ENCODE measurements at regions not wholly inside any gene's neighbourhood (a gene's known extent, or its start where the extent isn't known, plus 50 kb on each side); places are given as distances from the start of the nearest gene placed in this dataset.
A peak's percentile ranks its signal among the peaks of the same experiment; 100 is the strongest.

DNA sequence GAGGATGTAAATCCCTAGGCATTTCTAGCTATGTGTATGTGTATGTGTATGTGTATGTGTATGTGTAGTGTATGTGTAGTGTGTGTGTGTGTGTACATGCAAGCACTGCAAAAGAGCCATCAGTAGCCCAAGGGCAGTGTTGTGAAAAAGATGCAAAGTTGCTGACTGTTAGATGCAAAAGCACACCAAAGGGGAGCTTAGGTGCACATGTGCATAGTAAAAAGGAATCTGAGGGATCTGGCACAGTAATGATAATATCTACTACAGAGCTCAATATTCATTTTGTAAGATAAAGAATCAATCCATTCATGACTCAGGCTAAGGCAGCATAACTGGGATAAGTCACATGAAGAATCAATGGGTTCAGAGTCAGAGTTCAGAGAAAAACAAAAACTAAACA lies 80.2 kb downstream of the TMEM47 start:
- TF ChIP-seq, protein P1, sequence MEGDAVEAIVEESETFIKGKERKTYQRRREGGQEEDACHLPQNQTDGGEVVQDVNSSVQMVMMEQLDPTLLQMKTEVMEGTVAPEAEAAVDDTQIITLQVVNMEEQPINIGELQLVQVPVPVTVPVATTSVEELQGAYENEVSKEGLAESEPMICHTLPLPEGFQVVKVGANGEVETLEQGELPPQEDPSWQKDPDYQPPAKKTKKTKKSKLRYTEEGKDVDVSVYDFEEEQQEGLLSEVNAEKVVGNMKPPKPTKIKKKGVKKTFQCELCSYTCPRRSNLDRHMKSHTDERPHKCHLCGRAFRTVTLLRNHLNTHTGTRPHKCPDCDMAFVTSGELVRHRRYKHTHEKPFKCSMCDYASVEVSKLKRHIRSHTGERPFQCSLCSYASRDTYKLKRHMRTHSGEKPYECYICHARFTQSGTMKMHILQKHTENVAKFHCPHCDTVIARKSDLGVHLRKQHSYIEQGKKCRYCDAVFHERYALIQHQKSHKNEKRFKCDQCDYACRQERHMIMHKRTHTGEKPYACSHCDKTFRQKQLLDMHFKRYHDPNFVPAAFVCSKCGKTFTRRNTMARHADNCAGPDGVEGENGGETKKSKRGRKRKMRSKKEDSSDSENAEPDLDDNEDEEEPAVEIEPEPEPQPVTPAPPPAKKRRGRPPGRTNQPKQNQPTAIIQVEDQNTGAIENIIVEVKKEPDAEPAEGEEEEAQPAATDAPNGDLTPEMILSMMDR (conservative IDR thresholded peaks at IDR 0.05; ENCODE audit: low read depth), result no peak
- ChIA-PET POLR2A (ENCODE audit: low non-redundant PET) (no interaction called here), CTCF (no interaction called here)
- no peak for DNase-seq (ENCODE audit: low spot score)
- no peak overlapping the region for H3K27ac ChIP-seq

DNA sequence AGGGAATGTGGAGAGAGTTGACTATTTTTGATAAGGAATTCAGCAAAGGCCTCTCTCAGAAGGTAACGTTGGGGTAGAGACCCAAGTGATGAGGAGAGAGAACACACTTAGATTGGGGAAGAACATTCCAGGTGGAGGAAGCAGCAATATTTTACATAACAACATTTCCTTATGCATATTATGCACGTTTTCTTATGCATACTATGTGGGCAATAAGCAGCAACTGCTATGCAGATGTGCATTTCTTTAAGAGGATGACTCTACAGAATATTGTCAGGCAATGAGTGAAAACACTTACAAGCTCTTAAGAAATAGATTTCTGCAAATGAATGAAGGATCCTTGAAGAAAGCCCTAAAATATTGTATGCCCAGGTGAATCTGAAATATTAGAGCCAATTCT lies 91.1 kb downstream of the TMEM47 start:
- ChIA-PET POLR2A (ENCODE audit: low non-redundant PET) (no interaction called here), CTCF (no interaction called here)
- DNase-seq (ENCODE audit: low spot score), result no peak
- H3K27ac ChIP-seq, result no peak overlapping the region
- TF ChIP-seq, protein P1 (conservative IDR thresholded peaks at IDR 0.05; ENCODE audit: low read depth), result no peak

DNA sequence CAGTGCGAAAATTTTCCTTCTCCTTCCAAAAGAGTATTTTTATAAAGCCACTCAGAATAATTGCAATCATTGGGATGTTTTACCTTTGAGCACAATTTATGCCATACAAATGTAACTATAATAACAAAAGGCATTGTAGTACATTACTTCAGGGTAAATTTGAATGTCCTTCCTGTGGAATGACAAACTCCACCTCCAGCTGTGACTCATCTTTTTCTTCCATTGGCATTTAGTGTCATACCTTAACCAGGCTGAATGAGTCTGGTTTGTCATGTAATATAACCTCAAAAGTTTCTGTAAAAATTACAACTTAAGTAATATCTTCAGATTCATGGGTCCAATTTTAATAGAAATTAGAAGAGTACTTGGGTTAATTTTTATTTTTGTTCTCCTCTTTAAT lies 93.3 kb downstream of the TMEM47 start:
- TF ChIP-seq, protein P1 (conservative IDR thresholded peaks at IDR 0.05; ENCODE audit: low read depth), result no peak
- POLR2A ChIA-PET (ENCODE audit: low non-redundant PET), result no interaction called here
- no peak overlapping the region for H3K27ac ChIP-seq
- CTCF ChIA-PET, result no interaction called here
- no peak for DNase-seq (ENCODE audit: low spot score)

DNA sequence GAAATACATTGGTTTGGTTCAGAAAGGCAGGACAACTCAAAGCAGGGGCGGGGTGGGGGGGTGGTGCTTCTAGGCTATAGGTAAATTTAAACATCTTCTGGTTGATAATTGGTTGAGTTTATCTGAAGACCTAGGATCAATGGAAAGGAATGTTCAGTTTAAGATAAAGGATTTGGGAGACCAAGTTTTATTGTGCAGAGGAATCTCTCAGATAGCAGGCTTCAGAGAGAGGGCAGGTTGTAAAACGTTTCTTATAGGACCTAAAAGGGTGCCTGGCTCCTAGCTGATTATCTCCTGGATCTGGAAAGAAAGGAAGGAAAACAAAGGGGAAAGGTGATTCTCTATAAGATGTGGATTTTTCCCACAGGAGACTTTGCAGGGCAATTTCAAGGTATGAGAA lies 94.0 kb downstream of the TMEM47 start:
- ChIA-PET CTCF (no interaction called here), POLR2A (ENCODE audit: low non-redundant PET) (no interaction called here)
- TF ChIP-seq, protein P1 (conservative IDR thresholded peaks at IDR 0.05; ENCODE audit: low read depth), result no peak
- no peak for DNase-seq (ENCODE audit: low spot score)
- no peak overlapping the region for H3K27ac ChIP-seq

DNA sequence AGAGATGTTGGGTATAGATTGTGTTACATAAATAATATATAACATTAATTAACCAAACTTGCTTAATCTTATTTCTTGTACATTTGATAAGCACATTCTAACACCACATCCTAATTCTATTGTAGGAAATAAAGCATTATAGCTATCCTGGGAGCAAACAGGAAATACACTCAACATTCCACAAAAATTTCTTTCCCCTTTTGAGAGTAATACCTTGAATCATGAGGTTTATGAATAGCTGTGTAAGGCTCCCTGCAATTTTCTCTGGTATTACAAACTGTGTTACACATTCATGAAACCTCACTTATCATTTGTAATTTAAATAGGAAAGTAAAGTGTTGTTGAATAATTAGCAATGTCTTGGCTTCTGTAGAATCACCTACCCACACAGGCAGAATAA lies 95.1 kb downstream of the TMEM47 start:
- TF ChIP-seq, protein P1 (conservative IDR thresholded peaks at IDR 0.05; ENCODE audit: low read depth), result no peak
- CTCF ChIA-PET, result no interaction called here
- no peak for DNase-seq (ENCODE audit: low spot score)
- POLR2A ChIA-PET (ENCODE audit: low non-redundant PET), result no interaction called here
- no peak overlapping the region for H3K27ac ChIP-seq

DNA sequence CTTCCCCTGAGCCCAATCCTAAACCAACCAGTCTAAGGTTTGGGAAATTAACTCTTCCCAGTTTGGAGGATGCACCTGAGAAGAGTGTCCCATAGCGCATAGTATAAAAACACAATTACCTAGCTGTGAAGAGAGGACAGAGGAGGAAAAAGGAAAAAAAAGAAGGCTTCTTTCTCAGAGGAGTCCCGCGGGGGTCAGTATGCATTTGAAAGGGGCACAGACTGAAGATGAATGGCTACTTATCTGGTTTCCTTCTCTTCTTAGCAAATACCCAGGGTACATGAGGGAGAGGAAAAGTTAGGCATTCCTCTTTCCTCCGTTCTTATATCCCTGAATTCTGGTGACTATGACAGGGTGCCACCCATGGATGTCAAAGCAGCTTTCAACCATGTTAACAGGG lies 96.9 kb downstream of the TMEM47 start:
- TF ChIP-seq, protein P1 (conservative IDR thresholded peaks at IDR 0.05; ENCODE audit: low read depth), result no peak
- H3K27ac ChIP-seq, result no peak overlapping the region
- ChIA-PET POLR2A (ENCODE audit: low non-redundant PET) (no interaction called here), CTCF (no interaction called here)
- DNase-seq (ENCODE audit: low spot score), result no peak

DNA sequence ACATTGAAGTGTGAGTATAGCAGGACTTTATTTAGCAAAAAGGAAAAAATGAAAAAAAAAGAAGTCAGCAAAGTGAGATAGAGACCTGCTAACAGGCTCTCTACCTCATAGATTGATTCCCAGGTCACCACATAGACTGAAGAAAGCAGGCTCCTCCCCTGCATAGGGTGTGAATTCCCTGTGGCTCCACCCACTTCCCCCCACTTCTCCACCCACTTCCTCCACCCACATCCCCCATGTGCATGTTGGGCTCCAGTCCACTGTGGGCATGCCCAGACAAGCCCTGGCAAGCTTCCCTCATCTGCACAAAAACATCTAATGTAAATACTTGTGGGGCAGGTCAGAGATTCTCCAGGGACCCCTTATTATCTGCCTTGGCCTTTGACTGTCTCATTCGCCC lies 97.8 kb downstream of the TMEM47 start:
- DNase-seq (ENCODE audit: low spot score), result peak; percentile 1
- CTCF ChIA-PET, result no interaction called here
- POLR2A ChIA-PET (ENCODE audit: low non-redundant PET), result no interaction called here

More for the DNA sequence above, 97.8 kb downstream of the TMEM47 start:
- H3K27ac ChIP-seq, result no peak overlapping the region
- TF ChIP-seq, protein P1 (conservative IDR thresholded peaks at IDR 0.05; ENCODE audit: low read depth), result no peak
